ENCODE measurements at regions not wholly inside any gene's neighbourhood (a gene's known extent, or its start where the extent isn't known, plus 50 kb on each side); places are given as distances from the start of the nearest gene placed in this dataset.
A peak's percentile ranks its signal among the peaks of the same experiment; 100 is the strongest.

DNA sequence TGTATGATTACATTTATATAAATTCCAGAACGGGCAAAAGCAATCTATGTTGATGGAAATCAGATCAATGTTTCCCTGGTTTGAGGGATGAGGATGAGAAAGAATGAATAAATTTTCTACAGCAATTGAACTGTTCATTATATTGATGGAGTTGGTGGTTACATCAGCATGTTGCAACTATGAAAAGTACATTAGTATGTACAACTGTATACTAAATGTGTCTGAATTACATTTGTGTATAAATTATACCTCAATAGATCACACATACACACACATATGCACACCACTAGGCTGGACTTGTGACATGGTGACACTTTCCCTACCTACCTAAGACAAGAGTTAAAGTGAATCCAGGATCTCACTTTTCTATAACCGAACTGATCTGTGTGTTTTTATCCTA, 608.0 kb downstream of the CDH11 start:
- Histone ChIP-seq H3K27ac (no peak overlapping the region), H3K4me3 (no peak overlapping the region), H3K4me1 (ENCODE audit: low read depth) (peaks cover 2% of the 10 kb centered on the region), H3K27me3 (no peaks in the 10 kb centered on the region), H3K36me3 (no peaks in the 10 kb centered on the region), H3K9me3 (ENCODE audit: low read depth) (no peaks in the 10 kb centered on the region)
- DNase-seq (ENCODE audit: low read depth in 1 of 2, low spot score in 1 of 2), result no peak
- TF ChIP-seq, protein P1, sequence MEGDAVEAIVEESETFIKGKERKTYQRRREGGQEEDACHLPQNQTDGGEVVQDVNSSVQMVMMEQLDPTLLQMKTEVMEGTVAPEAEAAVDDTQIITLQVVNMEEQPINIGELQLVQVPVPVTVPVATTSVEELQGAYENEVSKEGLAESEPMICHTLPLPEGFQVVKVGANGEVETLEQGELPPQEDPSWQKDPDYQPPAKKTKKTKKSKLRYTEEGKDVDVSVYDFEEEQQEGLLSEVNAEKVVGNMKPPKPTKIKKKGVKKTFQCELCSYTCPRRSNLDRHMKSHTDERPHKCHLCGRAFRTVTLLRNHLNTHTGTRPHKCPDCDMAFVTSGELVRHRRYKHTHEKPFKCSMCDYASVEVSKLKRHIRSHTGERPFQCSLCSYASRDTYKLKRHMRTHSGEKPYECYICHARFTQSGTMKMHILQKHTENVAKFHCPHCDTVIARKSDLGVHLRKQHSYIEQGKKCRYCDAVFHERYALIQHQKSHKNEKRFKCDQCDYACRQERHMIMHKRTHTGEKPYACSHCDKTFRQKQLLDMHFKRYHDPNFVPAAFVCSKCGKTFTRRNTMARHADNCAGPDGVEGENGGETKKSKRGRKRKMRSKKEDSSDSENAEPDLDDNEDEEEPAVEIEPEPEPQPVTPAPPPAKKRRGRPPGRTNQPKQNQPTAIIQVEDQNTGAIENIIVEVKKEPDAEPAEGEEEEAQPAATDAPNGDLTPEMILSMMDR (IDR thresholded peaks at IDR 0.05; ENCODE audit: low read depth, low read length), result no peak

DNA sequence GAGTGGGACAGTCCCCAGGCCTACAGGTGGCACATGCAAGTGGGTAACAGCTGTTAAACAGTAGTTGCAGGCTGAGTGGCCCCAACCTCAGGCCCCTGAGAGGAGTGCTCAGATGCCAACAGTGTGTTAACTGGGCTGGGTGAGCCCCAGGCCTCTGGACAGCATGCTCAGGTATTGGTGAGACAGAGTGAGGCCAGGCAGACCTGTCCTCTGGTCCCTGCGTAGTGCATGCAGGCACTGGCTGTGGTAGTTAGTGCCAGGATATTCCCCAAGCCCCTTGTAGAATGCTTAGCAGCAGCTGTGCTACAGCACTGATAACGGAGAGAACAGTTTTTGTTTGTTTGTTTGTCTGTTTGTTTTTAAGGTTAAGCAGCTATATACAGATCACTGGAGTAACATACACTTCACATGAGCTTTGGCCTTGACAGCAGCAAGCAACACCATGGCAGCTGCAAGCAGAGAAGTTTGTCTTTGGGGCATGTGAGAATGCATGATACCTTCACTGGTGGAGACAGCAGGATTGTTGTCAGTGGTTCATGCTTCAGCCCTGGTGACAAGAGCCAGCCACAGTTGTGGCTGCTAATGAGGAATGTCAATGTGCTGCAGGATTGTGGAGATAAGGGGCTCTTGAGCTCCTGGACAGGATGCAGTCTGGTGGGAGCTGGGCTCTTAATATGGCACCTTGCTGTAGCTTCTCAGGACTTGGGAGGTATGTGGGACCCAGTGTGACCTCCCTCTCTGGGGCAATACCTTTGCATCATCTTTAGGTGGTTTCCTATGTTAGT, 614.4 kb downstream of the CDH11 start:
- peak in 1 of 2 donors; percentile 77 for DNase-seq (ENCODE audit: low read depth in 1 of 2, low spot score in 1 of 2)
- no peak overlapping the region for H3K4me3 ChIP-seq
- peaks cover 12% of the 10 kb centered on the region for H3K4me1 ChIP-seq (ENCODE audit: low read depth)
- no peaks in the 10 kb centered on the region for H3K36me3 ChIP-seq
- TF ChIP-seq, protein P1 (IDR thresholded peaks at IDR 0.05; ENCODE audit: low read depth, low read length), result no peak
- H3K27me3 ChIP-seq, result no peaks in the 10 kb centered on the region
- H3K27ac ChIP-seq, result peak overlapping the region; percentile 86
- H3K9me3 ChIP-seq (ENCODE audit: low read depth), result no peaks in the 10 kb centered on the region

DNA sequence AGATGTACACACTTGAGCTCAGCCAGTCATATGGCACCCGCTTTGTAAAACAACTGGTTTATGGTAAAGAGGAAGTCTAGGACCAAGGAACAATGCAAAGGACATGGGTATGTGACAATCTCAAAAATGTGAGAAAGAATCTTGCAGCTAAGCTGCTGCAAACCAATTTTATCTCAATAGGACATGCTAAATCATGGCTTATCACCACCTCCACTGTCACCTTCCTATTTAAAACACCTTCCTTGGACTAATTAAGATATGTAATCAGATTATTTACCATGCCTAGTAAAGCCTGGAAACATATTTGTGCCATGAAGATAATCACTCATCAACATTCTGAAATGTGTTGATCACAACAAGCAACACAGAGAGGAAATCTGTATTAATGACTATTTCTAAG, 622.7 kb downstream of the CDH11 start:
- no peak overlapping the region for H3K27ac ChIP-seq
- no peak for DNase-seq (ENCODE audit: low read depth in 1 of 2, low spot score in 1 of 2)
- H3K27me3 ChIP-seq, result no peaks in the 10 kb centered on the region
- H3K36me3 ChIP-seq, result no peaks in the 10 kb centered on the region
- no peak overlapping the region for H3K4me3 ChIP-seq
- H3K9me3 ChIP-seq (ENCODE audit: low read depth), result no peaks in the 10 kb centered on the region
- TF ChIP-seq, protein P1 (IDR thresholded peaks at IDR 0.05; ENCODE audit: low read depth, low read length), result no peak
- H3K4me1 ChIP-seq (ENCODE audit: low read depth), result no peaks in the 10 kb centered on the region

DNA sequence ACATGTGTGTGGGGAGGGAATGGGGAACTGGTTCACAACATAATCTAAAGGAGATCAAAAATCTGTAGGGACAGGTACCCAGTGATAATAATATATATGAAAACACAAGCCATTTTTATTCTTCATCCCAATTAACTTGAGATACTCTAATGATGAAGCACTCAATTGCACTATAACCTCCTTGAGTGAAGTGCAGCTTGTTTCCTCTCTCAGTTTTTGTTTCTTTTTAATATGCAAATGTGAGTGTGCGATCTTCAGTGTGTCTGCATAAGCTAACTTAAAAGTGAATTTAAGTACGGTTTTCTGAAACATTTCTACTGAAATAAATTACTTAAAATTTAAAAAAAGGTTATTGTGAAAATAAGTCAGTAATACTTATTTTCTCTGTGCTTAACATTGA, 623.5 kb downstream of the CDH11 start:
- Histone ChIP-seq H3K4me1 (ENCODE audit: low read depth) (no peaks in the 10 kb centered on the region), H3K9me3 (ENCODE audit: low read depth) (no peaks in the 10 kb centered on the region), H3K4me3 (no peak overlapping the region), H3K27me3 (no peaks in the 10 kb centered on the region), H3K27ac (no peak overlapping the region), H3K36me3 (no peaks in the 10 kb centered on the region)
- DNase-seq (ENCODE audit: low read depth in 1 of 2, low spot score in 1 of 2), result no peak
- TF ChIP-seq, protein P1 (IDR thresholded peaks at IDR 0.05; ENCODE audit: low read depth, low read length), result no peak

DNA sequence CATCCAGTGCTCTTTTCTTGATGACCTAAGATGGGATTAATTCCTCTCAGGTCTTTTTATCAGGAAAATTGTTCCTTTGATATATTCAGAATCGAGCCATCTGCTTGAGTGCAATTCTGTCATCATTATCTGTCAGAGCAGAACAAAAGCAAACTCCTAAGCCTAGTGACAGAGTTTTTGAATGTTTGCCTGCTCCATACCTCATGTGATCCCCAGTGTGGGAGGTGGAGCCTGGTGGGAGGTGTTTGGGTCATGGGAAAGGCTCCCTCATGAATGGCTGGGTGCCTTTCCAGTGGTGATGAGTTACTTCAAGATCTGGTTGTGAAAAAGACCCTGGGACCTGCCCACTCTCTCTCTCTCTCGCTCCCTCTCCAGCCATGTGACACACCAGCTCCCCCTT, 628.2 kb downstream of the CDH11 start:
- Histone ChIP-seq H3K27me3 (no peaks in the 10 kb centered on the region), H3K4me1 (ENCODE audit: low read depth) (no peaks in the 10 kb centered on the region), H3K27ac (no peak overlapping the region), H3K9me3 (ENCODE audit: low read depth) (no peaks in the 10 kb centered on the region), H3K36me3 (no peaks in the 10 kb centered on the region), H3K4me3 (no peak overlapping the region)
- DNase-seq (ENCODE audit: low read depth in 1 of 2, low spot score in 1 of 2), result no peak
- TF ChIP-seq, protein P1 (IDR thresholded peaks at IDR 0.05; ENCODE audit: low read depth, low read length), result no peak

Measured in cardiac muscle cell (in vitro differentiated cells and primary cell).